ENCODE measurements at regions not wholly inside any gene's neighbourhood (a gene's known extent, or its start where the extent isn't known, plus 50 kb on each side); places are given as distances from the start of the nearest gene placed in this dataset.

- Histone ChIP-seq H3K27ac (no peak overlapping the region), H3K36me3 (no peaks in the 10 kb centered on the region), H3K27me3 (no peaks in the 10 kb centered on the region), H3K9me3 (no peaks in the 10 kb centered on the region), H3K4me3 (no peak overlapping the region), H3K4me1 (no peaks in the 10 kb centered on the region)
- DNase-seq (no peak), ATAC-seq (ENCODE audit: low FRiP score in 2 of 2) (no peak)
- TF ChIP-seq POLR2A (IDR thresholded peaks at IDR 0.05) (no peak), POLR2AphosphoS5 (IDR thresholded peaks at IDR 0.05) (no peak), EP300 (IDR thresholded peaks at IDR 0.05) (no peak), CTCF (IDR thresholded peaks at IDR 0.05) (no peak)
- WGBS, 2 donors: 49 to 53% methylated on average over 5 of the region's 5 CpGs
Measured at GRCh38 chr14:56895154-56895553, 84.9 kb upstream of the OTX2 start.

GRCh38 chr14:56894591-56894991, 84.3 kb upstream of the OTX2 start:
- WGBS, 2 donors: 64 to 65% methylated on average over 3 of the region's 3 CpGs

GRCh38 chr14:56892959-56893358, 82.7 kb upstream of the OTX2 start:
- 48 to 57% methylated on average over 5 of the region's 5 CpGs for WGBS, 2 donors
- Histone ChIP-seq H3K27me3 (no peaks in the 10 kb centered on the region), H3K36me3 (no peaks in the 10 kb centered on the region), H3K9me3 (no peaks in the 10 kb centered on the region), H3K4me1 (no peaks in the 10 kb centered on the region), H3K4me3 (no peak overlapping the region), H3K27ac (no peak overlapping the region)
- TF ChIP-seq EP300 (IDR thresholded peaks at IDR 0.05) (no peak), POLR2AphosphoS5 (IDR thresholded peaks at IDR 0.05) (no peak), POLR2A (IDR thresholded peaks at IDR 0.05) (no peak), CTCF (IDR thresholded peaks at IDR 0.05) (no peak)
- DNase-seq (no peak), ATAC-seq (ENCODE audit: low FRiP score in 2 of 2) (no peak)

More at GRCh38 chr14:56894591-56894991, 84.3 kb upstream of the OTX2 start:
- ATAC-seq (ENCODE audit: low FRiP score in 2 of 2) (no peak), DNase-seq (no peak)
- no peaks in the 10 kb centered on the region for H3K9me3 ChIP-seq
- H3K27me3 ChIP-seq: no peaks in the 10 kb centered on the region
- H3K4me1 ChIP-seq: no peaks in the 10 kb centered on the region
- H3K27ac ChIP-seq: no peak overlapping the region
- H3K4me3 ChIP-seq: no peak overlapping the region
- H3K36me3 ChIP-seq: no peaks in the 10 kb centered on the region
- TF ChIP-seq POLR2AphosphoS5 (IDR thresholded peaks at IDR 0.05): no peak
- TF ChIP-seq POLR2A (IDR thresholded peaks at IDR 0.05): no peak
- no peak for TF ChIP-seq EP300 (IDR thresholded peaks at IDR 0.05)
- no peak for TF ChIP-seq CTCF (IDR thresholded peaks at IDR 0.05)

GRCh38 chr14:56891226-56891625, 80.9 kb upstream of the OTX2 start:
- Histone ChIP-seq H3K9me3 (no peaks in the 10 kb centered on the region), H3K27ac (no peak overlapping the region), H3K4me3 (no peak overlapping the region), H3K36me3 (no peaks in the 10 kb centered on the region), H3K27me3 (no peaks in the 10 kb centered on the region), H3K4me1 (peaks cover 0 to 4% (median 0%) of the 10 kb centered on the region in 4 donors)
- no peak for DNase-seq
- no peak for ATAC-seq (ENCODE audit: low FRiP score in 2 of 2)
- TF ChIP-seq CTCF (IDR thresholded peaks at IDR 0.05) (no peak), POLR2AphosphoS5 (IDR thresholded peaks at IDR 0.05) (no peak), EP300 (IDR thresholded peaks at IDR 0.05) (no peak), POLR2A (IDR thresholded peaks at IDR 0.05) (no peak)

GRCh38 chr14:56889705-56890104, 79.4 kb upstream of the OTX2 start:
- TF ChIP-seq EP300 (IDR thresholded peaks at IDR 0.05): no peak
- TF ChIP-seq CTCF (IDR thresholded peaks at IDR 0.05): no peak
- no peak for TF ChIP-seq POLR2A (IDR thresholded peaks at IDR 0.05)
- no peak for TF ChIP-seq POLR2AphosphoS5 (IDR thresholded peaks at IDR 0.05)
- ATAC-seq (ENCODE audit: low FRiP score in 2 of 2): no peak
- Histone ChIP-seq H3K27ac (no peak overlapping the region), H3K9me3 (no peaks in the 10 kb centered on the region), H3K4me1 (peaks cover 0 to 4% (median 0%) of the 10 kb centered on the region in 4 donors), H3K36me3 (no peaks in the 10 kb centered on the region), H3K4me3 (no peak overlapping the region), H3K27me3 (no peaks in the 10 kb centered on the region)
- no peak for DNase-seq
- 68 to 71% methylated on average over 2 of the region's 2 CpGs for WGBS, 2 donors
